GM12878 (cell line): ENCODE measurements at regions not wholly inside any gene's neighbourhood (a gene's known extent, or its start where the extent isn't known, plus 50 kb on each side); places are given as distances from the start of the nearest gene placed in this dataset.

Experiments used
- ATAC-seq: fragments of 200-7000 bp; cut with Tn5 transposase; 3 replicates; pipeline ENCODE4 v1.9.1; 2020; ENCODE audit warnings: mild to moderate bottlenecking, moderate library complexity
- BruUV-seq: library from RNA; stranded (reverse); fragments of 400-500 nt; replicated peaks from 2 replicates; lab custom pipeline; 2021; lab: Mats Ljungman, UMichigan
- CTCF ChIA-PET: fragments of 300-600 bp; sonication (Branson Sonifier 250); formaldehyde crosslinking; extraction: SDS; loops from one replicate; lab custom pipeline; 2021; ENCODE audit warnings: inconsistent platforms; lab: Yijun Ruan, JAX
- POLR2A ChIA-PET: fragments of 350-600 bp; formaldehyde crosslinking; extraction: SDS; loops from one replicate; lab custom pipeline; 2021; ENCODE audit warnings: inconsistent platforms; lab: Charles Lee
- RAD21 ChIA-PET: fragments of 300-600 bp; sonication (Branson Sonifier 250); formaldehyde crosslinking; loops from one replicate; lab custom pipeline; 2023; ENCODE audit warnings: antibody characterized with exemption; ENCODE audit not compliant: unreplicated experiment; lab: Charles Lee
- SMC1A ChIA-PET: fragments of 300-600 bp; sonication (Branson Sonifier 250); formaldehyde crosslinking; loops from one replicate; lab custom pipeline; 2023; ENCODE audit not compliant: unreplicated experiment, uncharacterized antibody; lab: Charles Lee
- DNase-seq: peaks from one replicate; pipeline ENCODE4 v3.0.0-alpha.2; 2011; ENCODE audit warnings: low read depth, low spot score
- FAIRE-seq: peaks from 3 replicates; lab custom pipeline; 2011; peaks lifted over from hg19 to GRCh38; lab: Jason Lieb, UNC
- H2AFZ ChIP-seq: 2 replicates; pipeline ENCODE4 v1.6.0; 2011; ENCODE audit warnings: low read depth, low read length, control low read depth; ENCODE audit not compliant: control insufficient read depth
- H3K27ac ChIP-seq: 2 replicates; pipeline ENCODE4 v1.5.1; 2011; ENCODE audit warnings: control low read depth; ENCODE audit not compliant: control insufficient read depth, insufficient read depth
- H3K27me3 ChIP-seq, 2 experiments: replicated peaks in 1 of 2; 2 replicates each; pipeline versions ENCODE4 v1.6.0 to v1.6.1; 2011; ENCODE audit warnings: low read length in 1 of 2; ENCODE audit not compliant: control insufficient read depth in 2 of 2, insufficient read depth in 2 of 2
- H3K36me3 ChIP-seq, 2 experiments: 2 replicates each; pipeline ENCODE4 v1.5.1; 2011; ENCODE audit warnings: low read length in 1 of 2; ENCODE audit not compliant: control insufficient read depth in 2 of 2, insufficient read depth in 2 of 2
- H3K4me1 ChIP-seq: 2 replicates; pipeline ENCODE4 v1.6.1; 2011; ENCODE audit warnings: mild to moderate bottlenecking, low read length, moderate library complexity, mixed read lengths; ENCODE audit not compliant: control insufficient read depth, insufficient read depth
- H3K4me2 ChIP-seq: 2 replicates; pipeline ENCODE4 v1.6.0; 2011; ENCODE audit warnings: control low read depth; ENCODE audit not compliant: control insufficient read depth, insufficient read depth
- H3K4me3 ChIP-seq: fragments of 200-600 bp; sonication (generic); 2 replicates; pipeline ENCODE4 v1.5.1; 2016
- H3K79me2 ChIP-seq: 2 replicates; pipeline ENCODE4 v1.6.0; 2011; ENCODE audit warnings: low read length; ENCODE audit not compliant: control insufficient read depth, insufficient read depth
- H3K9ac ChIP-seq: 2 replicates; pipeline ENCODE4 v1.8.0; 2011; ENCODE audit warnings: low read length, control low read depth, mixed read lengths; ENCODE audit not compliant: control insufficient read depth, insufficient read depth
- H3K9me3 ChIP-seq: replicated peaks from 3 replicates; pipeline ENCODE4 v1.5.1; 2011; ENCODE audit warnings: mild to moderate bottlenecking, low read length; ENCODE audit not compliant: control insufficient read depth, insufficient read depth
- H4K20me1 ChIP-seq: 2 replicates; pipeline ENCODE4 v1.6.0; 2011; ENCODE audit not compliant: control insufficient read depth, insufficient read depth
- BRCA1 ChIP-seq: IDR thresholded peaks from 2 replicates; pipeline ENCODE4 v1.6.1; 2011; ENCODE audit warnings: low read depth, low read length, improper control_type of control experiment
- CHD2 ChIP-seq: IDR thresholded peaks from 2 replicates; pipeline ENCODE4 v1.6.1; 2011; ENCODE audit warnings: low read depth, low read length, improper control_type of control experiment, borderline replicate concordance
- MTA2 ChIP-seq: fragments of 450-650 bp; IDR thresholded peaks from 2 replicates; pipeline ENCODE4 v1.6.1; 2016; ENCODE audit warnings: low read depth, mild to moderate bottlenecking, moderate library complexity
- MXI1 ChIP-seq: fragments of 150-350 bp; IDR thresholded peaks from 2 replicates; pipeline ENCODE4 v1.6.1; 2011; ENCODE audit warnings: low read depth, mild to moderate bottlenecking, inconsistent platforms, low read length, improper control_type of control experiment
- PAX5 ChIP-seq: IDR thresholded peaks from 2 replicates; pipeline ENCODE4 v1.6.1; 2011; ENCODE audit warnings: low read depth, low read length, borderline replicate concordance
- POLR2AphosphoS5 ChIP-seq: IDR thresholded peaks from 2 replicates; pipeline ENCODE4 v1.6.1; 2011; ENCODE audit warnings: mild to moderate bottlenecking, low read length, inconsistent platforms
- SREBF1 ChIP-seq: IDR thresholded peaks from 2 replicates; pipeline ENCODE4 v1.6.1; 2012; ENCODE audit warnings: mild to moderate bottlenecking, low read length
- STAT1 ChIP-seq: fragments of 450-650 bp; conservative IDR thresholded peaks from 2 replicates; pipeline ENCODE4 v1.6.1; 2014; ENCODE audit warnings: antibody characterized with exemption, mild to moderate bottlenecking
- STAT3 ChIP-seq: IDR thresholded peaks from 2 replicates; pipeline ENCODE4 v1.6.1; 2011; ENCODE audit warnings: low read depth, low read length, improper control_type of control experiment
- SUPT20H ChIP-seq: IDR thresholded peaks from 2 replicates; pipeline ENCODE4 v1.6.1; 2011; ENCODE audit warnings: low read depth, mild to moderate bottlenecking, low read length, moderate library complexity, borderline replicate concordance; ENCODE audit not compliant: control insufficient read depth
- YBX1 ChIP-seq: fragments of 450-650 bp; IDR thresholded peaks from 2 replicates; pipeline ENCODE4 v1.6.1; 2016; ENCODE audit warnings: antibody characterized with exemption
- ZNF217 ChIP-seq: fragments of 450-650 bp; IDR thresholded peaks from 2 replicates; pipeline ENCODE4 v1.6.1; 2017; ENCODE audit warnings: antibody characterized with exemption, mild to moderate bottlenecking
- ZNF24 ChIP-seq: fragments of 450-650 bp; IDR thresholded peaks from 2 replicates; pipeline ENCODE4 v1.6.1; 2017; ENCODE audit warnings: antibody characterized with exemption, mild to moderate bottlenecking
- ZZZ3 ChIP-seq: IDR thresholded peaks from 2 replicates; pipeline ENCODE4 v1.6.1; 2011; ENCODE audit warnings: low read depth; ENCODE audit not compliant: control insufficient read depth, insufficient read length
- WGBS: methylation state at CpG from one replicate; pipeline ENCODE4 v1.1.6; 2016; ENCODE audit warnings: low lambda C conversion rate; ENCODE audit not compliant: insufficient replicate concordance, insufficient coverage; ENCODE audit errors: missing lambda C conversion rate; 5-methylcytosine and 5-hydroxymethylcytosine counted together
- in situ Hi-C: fragments of 300-500 bp; cut with MboI; formaldehyde crosslinking; loops from 9 replicates; pipeline ENCODE4 v1.14.3; 2018; ENCODE audit warnings: mixed read lengths
- intact Hi-C: fragments of 100-400 bp; cut with micrococcal nuclease; formaldehyde crosslinking; loops from one replicate; pipeline ENCODE4 v1.14.2; 2022; ENCODE audit not compliant: unreplicated experiment
- TF ChIP-seq, protein P1 (sequence below): IDR thresholded peaks from 2 replicates; pipeline ENCODE4 v1.6.1; 2012; ENCODE audit warnings: low read length, inconsistent platforms
- TF ChIP-seq, protein P2 (sequence below): fragments of 450-650 bp; IDR thresholded peaks from 2 replicates; pipeline ENCODE4 v1.6.1; 2016; ENCODE audit warnings: mild to moderate bottlenecking

DNA sequence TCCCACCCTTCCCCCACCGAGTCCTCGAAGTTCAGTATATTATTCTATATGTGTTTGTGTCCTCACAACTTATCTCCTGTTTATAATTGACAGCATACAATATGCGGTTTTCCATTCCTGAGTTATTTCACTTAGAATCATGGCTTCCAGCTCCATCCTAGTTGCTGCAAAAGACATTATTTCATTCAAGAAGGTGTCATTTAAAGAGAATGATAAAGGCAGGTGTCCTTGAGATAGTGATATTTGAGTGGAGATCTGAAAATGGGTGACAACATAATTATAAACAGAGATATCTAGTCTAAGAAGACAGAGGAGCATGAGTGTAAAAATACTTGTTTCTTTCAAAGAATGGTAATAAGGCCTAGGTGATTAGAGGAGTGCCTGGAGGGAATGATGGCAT, 876.8 kb downstream of the SLC6A15 start:
- no peaks in the 10 kb centered on the region for H3K4me1 ChIP-seq
- no peaks in the 10 kb centered on the region for H3K27me3 ChIP-seq
- no peak overlapping the region for H3K27ac ChIP-seq
- WGBS: 6% methylated on average over 3 of the region's 3 CpGs
- SMC1A ChIA-PET: no interaction called here
- H3K9ac ChIP-seq: no peak overlapping the region
- no peak for TF ChIP-seq ZNF24
- no peak for TF ChIP-seq MXI1
- no peak for TF ChIP-seq YBX1
- TF ChIP-seq STAT1: no peak
- TF ChIP-seq SUPT20H: no peak
- no peak for TF ChIP-seq BRCA1
- TF ChIP-seq PAX5: no peak
- TF ChIP-seq, all 136 proteins: peak for 0
- ChIA-PET RAD21 (no interaction called here), POLR2A (no interaction called here), CTCF (no interaction called here)
- H4K20me1 ChIP-seq: no peaks in the 10 kb centered on the region
- no TSS peak for BruUV-seq
- in situ Hi-C loops (no loop called here), intact Hi-C loops (no loop called here)
- DNase-seq: no peak
- no peak overlapping the region for H2AFZ ChIP-seq
- no peaks in the 10 kb centered on the region for H3K9me3 ChIP-seq
- no peak overlapping the region for H3K4me2 ChIP-seq
- no peak for ATAC-seq
- FAIRE-seq: no peak
- H3K36me3 ChIP-seq: no peaks in the 10 kb centered on the region
- H3K4me3 ChIP-seq: no peak overlapping the region
- no peaks in the 10 kb centered on the region for H3K79me2 ChIP-seq

DNA sequence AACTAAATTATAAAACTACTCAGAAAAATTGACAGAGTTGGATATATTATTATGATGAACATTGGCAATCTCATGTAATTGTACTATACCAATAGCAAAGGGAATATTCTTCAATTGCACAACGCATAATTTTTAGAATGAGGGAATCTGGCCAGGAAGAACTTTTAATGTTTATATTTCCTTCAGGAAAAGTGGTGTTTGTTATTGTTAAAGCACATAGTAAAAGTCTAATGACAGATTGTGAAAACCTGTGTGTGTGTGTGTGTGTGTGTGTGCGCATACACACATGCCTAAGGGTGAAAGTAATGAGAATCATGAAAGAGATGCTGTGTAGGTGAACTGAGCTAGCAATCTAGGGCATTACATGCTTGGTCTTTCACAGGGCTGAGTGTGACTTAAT, 877.7 kb downstream of the SLC6A15 start:
- no peaks in the 10 kb centered on the region for H3K36me3 ChIP-seq
- H3K4me1 ChIP-seq: no peaks in the 10 kb centered on the region
- H3K79me2 ChIP-seq: no peaks in the 10 kb centered on the region
- no peak overlapping the region for H2AFZ ChIP-seq
- FAIRE-seq: no peak
- in situ Hi-C loops (no loop called here), intact Hi-C loops (no loop called here)
- no peaks in the 10 kb centered on the region for H4K20me1 ChIP-seq
- BruUV-seq: no TSS peak
- ChIA-PET POLR2A (no interaction called here), RAD21 (no interaction called here), SMC1A (interaction anchor here (1.0 kb wide), 1 partner anchor 15 kb away, joined by 3 read pairs; no protein-coding TSS in a partner anchor), CTCF (no interaction called here)
- no peak for DNase-seq
- no peak overlapping the region for H3K4me3 ChIP-seq
- no peak for ATAC-seq
- H3K27me3 ChIP-seq: no peaks in the 10 kb centered on the region
- 2% methylated on average over 2 of the region's 2 CpGs for WGBS
- no peaks in the 10 kb centered on the region for H3K9me3 ChIP-seq
- no peak overlapping the region for H3K27ac ChIP-seq
- H3K4me2 ChIP-seq: no peak overlapping the region
- H3K9ac ChIP-seq: no peak overlapping the region
- TF ChIP-seq MTA2: no peak
- TF ChIP-seq STAT3: no peak
- TF ChIP-seq POLR2AphosphoS5: no peak
- no peak for TF ChIP-seq CHD2
- TF ChIP-seq, protein P1, sequence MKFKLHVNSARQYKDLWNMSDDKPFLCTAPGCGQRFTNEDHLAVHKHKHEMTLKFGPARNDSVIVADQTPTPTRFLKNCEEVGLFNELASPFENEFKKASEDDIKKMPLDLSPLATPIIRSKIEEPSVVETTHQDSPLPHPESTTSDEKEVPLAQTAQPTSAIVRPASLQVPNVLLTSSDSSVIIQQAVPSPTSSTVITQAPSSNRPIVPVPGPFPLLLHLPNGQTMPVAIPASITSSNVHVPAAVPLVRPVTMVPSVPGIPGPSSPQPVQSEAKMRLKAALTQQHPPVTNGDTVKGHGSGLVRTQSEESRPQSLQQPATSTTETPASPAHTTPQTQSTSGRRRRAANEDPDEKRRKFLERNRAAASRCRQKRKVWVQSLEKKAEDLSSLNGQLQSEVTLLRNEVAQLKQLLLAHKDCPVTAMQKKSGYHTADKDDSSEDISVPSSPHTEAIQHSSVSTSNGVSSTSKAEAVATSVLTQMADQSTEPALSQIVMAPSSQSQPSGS: no peak
- no peak for TF ChIP-seq SREBF1
- no peak for TF ChIP-seq ZZZ3
- no peak for TF ChIP-seq ZNF217
- TF ChIP-seq, protein P2, sequence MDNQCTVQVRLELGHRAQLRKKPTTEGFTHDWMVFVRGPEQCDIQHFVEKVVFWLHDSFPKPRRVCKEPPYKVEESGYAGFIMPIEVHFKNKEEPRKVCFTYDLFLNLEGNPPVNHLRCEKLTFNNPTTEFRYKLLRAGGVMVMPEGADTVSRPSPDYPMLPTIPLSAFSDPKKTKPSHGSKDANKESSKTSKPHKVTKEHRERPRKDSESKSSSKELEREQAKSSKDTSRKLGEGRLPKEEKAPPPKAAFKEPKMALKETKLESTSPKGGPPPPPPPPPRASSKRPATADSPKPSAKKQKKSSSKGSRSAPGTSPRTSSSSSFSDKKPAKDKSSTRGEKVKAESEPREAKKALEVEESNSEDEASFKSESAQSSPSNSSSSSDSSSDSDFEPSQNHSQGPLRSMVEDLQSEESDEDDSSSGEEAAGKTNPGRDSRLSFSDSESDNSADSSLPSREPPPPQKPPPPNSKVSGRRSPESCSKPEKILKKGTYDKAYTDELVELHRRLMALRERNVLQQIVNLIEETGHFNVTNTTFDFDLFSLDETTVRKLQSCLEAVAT: no peak
